Gastrocnemius medialis (tissue), 4 donors: ENCODE measurements at regions not wholly inside any gene's neighbourhood (a gene's known extent, or its start where the extent isn't known, plus 50 kb on each side); places are given as distances from the start of the nearest gene placed in this dataset.

ENCODE experiments used
- ATAC-seq, 2 donors: fragments of 150-250 bp; one replicate each; pipeline ENCODE4 v1.9.1; 2016
- DNase-seq, 2 donors: peaks; one replicate each; pipeline ENCODE4 v3.0.0-alpha.2; 2019
- H3K27ac ChIP-seq, 4 donors: fragments of 200-600 bp; sonication (generic); 1 replicate in 1 of 4; 2 replicates in 3 of 4; pipeline ENCODE4 v1.5.1; 2016 to 2018; ENCODE audit warnings: mild to moderate bottlenecking in 2 of 4, moderate library complexity in 1 of 4
- H3K27me3 ChIP-seq, 3 donors: fragments of 200-600 bp; sonication (generic) in 2 of 3; 1 replicate in 1 of 3; 2 replicates in 2 of 3; pipeline versions ENCODE4 v1.5.1 to v1.6.0; 2016 to 2019; ENCODE audit warnings: mild to moderate bottlenecking in 1 of 3, moderate library complexity in 1 of 3
- H3K36me3 ChIP-seq, 2 donors: fragments of 200-600 bp; sonication (generic) in 1 of 2; one replicate each; pipeline ENCODE4 v1.5.1; 2017 to 2018
- H3K4me1 ChIP-seq, 2 donors: fragments of 200-600 bp; sonication (generic) in 1 of 2; one replicate each; pipeline ENCODE4 v1.5.1; 2016 to 2017; ENCODE audit warnings: mild to moderate bottlenecking in 2 of 2
- H3K4me3 ChIP-seq, 4 donors: fragments of 200-600 bp; sonication (generic) in 3 of 4; 1 replicate in 1 of 4; 2 replicates in 3 of 4; pipeline ENCODE4 v1.5.1; 2016 to 2019; ENCODE audit warnings: mild to moderate bottlenecking in 2 of 4
- H3K9me3 ChIP-seq, 3 donors: fragments of 200-600 bp; sonication (generic) in 2 of 3; 1 replicate in 1 of 3; 2 replicates in 2 of 3; pipeline ENCODE4 v1.5.1; 2016 to 2019
- CTCF ChIP-seq, 5 experiments: fragments of 450-650 bp in 3 of 5; fragments of 200-600 bp in 2 of 5; sonication (generic) in 2 of 5; IDR thresholded peaks in 4 of 5; conservative IDR thresholded peaks in 1 of 5; 1 replicate in 4 of 5; 2 replicates in 1 of 5; pipeline ENCODE4 v1.5.1; 2016 to 2019; ENCODE audit warnings: antibody characterized with exemption in 5 of 5, mild to moderate bottlenecking in 3 of 5, moderate library complexity in 3 of 5
- POLR2A ChIP-seq, 2 donors: fragments of 450-650 bp; IDR thresholded peaks; one replicate each; pipeline ENCODE4 v1.6.1; 2017; ENCODE audit warnings: antibody characterized with exemption in 2 of 2, mild to moderate bottlenecking in 2 of 2, moderate library complexity in 2 of 2
- in situ Hi-C, 4 donors: fragments of 200-750 bp; cut with MboI; loops; one replicate each; pipeline versions ENCODE4 v1.15.0 to v1.8.0; 2017; ENCODE audit warnings: low sequenced_read_pairs in 4 of 4
- intact Hi-C: fragments of 100-400 bp; cut with DNase I; formaldehyde crosslinking; loops from one replicate; pipeline ENCODE4 v1.15.1; 2023; ENCODE audit warnings: low total_unique reads

- TF ChIP-seq POLR2A (IDR thresholded peaks at IDR 0.05), result no peak
- no peak for TF ChIP-seq CTCF (IDR thresholded peaks at IDR 0.05 in 4 of 5, conservative IDR thresholded peaks at IDR 0.05 in 1 of 5)
- no peak overlapping the region for H3K27ac ChIP-seq
- H3K9me3 ChIP-seq, result no peaks in the 10 kb centered on the region
- in situ Hi-C loops, result no loop called here
- no peaks in the 10 kb centered on the region for H3K36me3 ChIP-seq
- H3K27me3 ChIP-seq, result no peaks in the 10 kb centered on the region
- H3K4me1 ChIP-seq, result no peaks in the 10 kb centered on the region
- intact Hi-C loops, result no loop called here
- no peak overlapping the region for H3K4me3 ChIP-seq
- DNase-seq (no peak), ATAC-seq (no peak)
These were observed 92.3 kb downstream of the PRLHR start for GRCh38 chr10:118503192-118503591.

- TF ChIP-seq POLR2A (IDR thresholded peaks at IDR 0.05) (no peak), CTCF (IDR thresholded peaks at IDR 0.05 in 4 of 5, conservative IDR thresholded peaks at IDR 0.05 in 1 of 5) (no peak)
- no peaks in the 10 kb centered on the region for H3K9me3 ChIP-seq
- no peaks in the 10 kb centered on the region for H3K27me3 ChIP-seq
- intact Hi-C loops (no loop called here), in situ Hi-C loops (no loop called here)
- no peaks in the 10 kb centered on the region for H3K36me3 ChIP-seq
- H3K27ac ChIP-seq, result no peak overlapping the region
- ATAC-seq (no peak), DNase-seq (no peak)
- no peak overlapping the region for H3K4me3 ChIP-seq
- no peaks in the 10 kb centered on the region for H3K4me1 ChIP-seq
These were observed 93.6 kb downstream of the PRLHR start for GRCh38 chr10:118501637-118502440.

GRCh38 chr10:118501171-118501570 lies 94.3 kb downstream of the PRLHR start:
- intact Hi-C loops, result no loop called here
- no peak for TF ChIP-seq POLR2A (IDR thresholded peaks at IDR 0.05)
- TF ChIP-seq CTCF (IDR thresholded peaks at IDR 0.05 in 4 of 5, conservative IDR thresholded peaks at IDR 0.05 in 1 of 5), result no peak
- in situ Hi-C loops, result no loop called here

GRCh38 chr10:118500477-118501104 lies 94.9 kb downstream of the PRLHR start:
- intact Hi-C loops (no loop called here), in situ Hi-C loops (no loop called here)
- H3K27me3 ChIP-seq, result no peaks in the 10 kb centered on the region
- H3K4me1 ChIP-seq, result no peaks in the 10 kb centered on the region
- ATAC-seq (no peak), DNase-seq (no peak)
- H3K4me3 ChIP-seq, result no peak overlapping the region
- no peak for TF ChIP-seq CTCF (IDR thresholded peaks at IDR 0.05 in 4 of 5, conservative IDR thresholded peaks at IDR 0.05 in 1 of 5)
- TF ChIP-seq POLR2A (IDR thresholded peaks at IDR 0.05), result no peak
- no peaks in the 10 kb centered on the region for H3K9me3 ChIP-seq
- H3K36me3 ChIP-seq, result no peaks in the 10 kb centered on the region
- no peak overlapping the region for H3K27ac ChIP-seq

More at GRCh38 chr10:118501171-118501570, 94.3 kb downstream of the PRLHR start:
- Histone ChIP-seq H3K36me3 (no peaks in the 10 kb centered on the region), H3K9me3 (no peaks in the 10 kb centered on the region), H3K27ac (no peak overlapping the region), H3K4me3 (no peak overlapping the region), H3K4me1 (no peaks in the 10 kb centered on the region), H3K27me3 (no peaks in the 10 kb centered on the region)
- ATAC-seq (no peak), DNase-seq (no peak)
